Activated naive CD4-positive, alpha-beta T cell treated with anti-CD3 and anti-CD28 coated beads, Interleukin-2, amount 50 U/mL, for 16 hours (primary cell): ENCODE measurements at regions not wholly inside any gene's neighbourhood (a gene's known extent, or its start where the extent isn't known, plus 50 kb on each side); places are given as distances from the start of the nearest gene placed in this dataset.
"Not testable (repeated sequence)": the region's sequence is repeated elsewhere in the genome, so short reads cannot be mapped to it uniquely, and the experiment has no call there.

Experiments
- DNase-seq: peaks from one replicate; pipeline ENCODE4 v3.0.0-alpha.2; 2020

GRCh38 chr4:43089730-43090129, 197.2 kb downstream of the GRXCR1 start:
- DNase-seq, result no peak

GRCh38 chr4:43103048-43103447, 210.5 kb downstream of the GRXCR1 start:
- no peak for DNase-seq

- DNase-seq, result no peak
Observed at GRCh38 chr4:43112139-43112538, 219.6 kb downstream of the GRXCR1 start.

- DNase-seq, result no peak
Observed at GRCh38 chr4:43113196-43113595, 220.7 kb downstream of the GRXCR1 start.

- DNase-seq, result no peak
Observed at GRCh38 chr4:43126595-43126994, 234.1 kb downstream of the GRXCR1 start.

GRCh38 chr4:43130228-43131021, 237.9 kb downstream of the GRXCR1 start:
- DNase-seq, result no peak

- DNase-seq, result peak; percentile 17
Observed at GRCh38 chr4:43132010-43132582, 239.6 kb downstream of the GRXCR1 start.

- DNase-seq, result no peak
Observed at GRCh38 chr4:43133566-43133965, 241.1 kb downstream of the GRXCR1 start.

- DNase-seq, result no peak
Observed at GRCh38 chr4:43136752-43137151, 244.2 kb downstream of the GRXCR1 start.

- DNase-seq, result no peak
Observed at GRCh38 chr4:43146198-43146597, 253.7 kb downstream of the GRXCR1 start.

- no peak for DNase-seq
Observed at GRCh38 chr4:43148481-43148880, 256.0 kb downstream of the GRXCR1 start.

- DNase-seq, result no peak
Observed at GRCh38 chr4:43163101-43163792, 270.7 kb downstream of the GRXCR1 start.

GRCh38 chr4:43189741-43190140, 297.2 kb downstream of the GRXCR1 start:
- DNase-seq, result no peak

- not testable (repeated sequence) for DNase-seq
Observed at GRCh38 chr4:43212576-43212975, 320.1 kb downstream of the GRXCR1 start.

- no peak for DNase-seq
Observed at GRCh38 chr4:43223820-43224219, 331.3 kb downstream of the GRXCR1 start.

- no peak for DNase-seq
Observed at GRCh38 chr4:43224559-43224958, 332.0 kb downstream of the GRXCR1 start.

GRCh38 chr4:43233321-43233720, 340.8 kb downstream of the GRXCR1 start:
- no peak for DNase-seq

GRCh38 chr4:43234626-43235415, 342.3 kb downstream of the GRXCR1 start:
- no peak for DNase-seq

GRCh38 chr4:43238008-43238407, 345.5 kb downstream of the GRXCR1 start:
- no peak for DNase-seq

GRCh38 chr4:43238585-43238984, 346.1 kb downstream of the GRXCR1 start:
- no peak for DNase-seq

- no peak for DNase-seq
Observed at GRCh38 chr4:43241104-43241503, 348.6 kb downstream of the GRXCR1 start.

- DNase-seq, result no peak
Observed at GRCh38 chr4:43242606-43243005, 350.1 kb downstream of the GRXCR1 start.

- no peak for DNase-seq
Observed at GRCh38 chr4:43243433-43244116, 351.1 kb downstream of the GRXCR1 start.
